HG03175 (cell line): ENCODE measurements at regions not wholly inside any gene's neighbourhood (a gene's known extent, or its start where the extent isn't known, plus 50 kb on each side); places are given as distances from the start of the nearest gene placed in this dataset.
"Not testable (repeated sequence)": the region's sequence is repeated elsewhere in the genome, so short reads cannot be mapped to it uniquely, and the experiment has no call there.

Experiments
- ATAC-seq: cut with Tn5 transposase; IDR thresholded peaks from one replicate; pipeline ENCODE4 v1.9.1; 2021; ENCODE audit warnings: mild to moderate bottlenecking, moderate library complexity; ENCODE audit not compliant: unreplicated experiment

GRCh38 chr5:53403291-53403690 is 77.1 kb upstream of the FST start:
- no peak for ATAC-seq

- no peak for ATAC-seq
Observed at GRCh38 chr5:53403758-53404157, 76.7 kb upstream of the FST start.

- ATAC-seq = no peak
Observed at GRCh38 chr5:53405396-53405795, 75.0 kb upstream of the FST start.

DNA sequence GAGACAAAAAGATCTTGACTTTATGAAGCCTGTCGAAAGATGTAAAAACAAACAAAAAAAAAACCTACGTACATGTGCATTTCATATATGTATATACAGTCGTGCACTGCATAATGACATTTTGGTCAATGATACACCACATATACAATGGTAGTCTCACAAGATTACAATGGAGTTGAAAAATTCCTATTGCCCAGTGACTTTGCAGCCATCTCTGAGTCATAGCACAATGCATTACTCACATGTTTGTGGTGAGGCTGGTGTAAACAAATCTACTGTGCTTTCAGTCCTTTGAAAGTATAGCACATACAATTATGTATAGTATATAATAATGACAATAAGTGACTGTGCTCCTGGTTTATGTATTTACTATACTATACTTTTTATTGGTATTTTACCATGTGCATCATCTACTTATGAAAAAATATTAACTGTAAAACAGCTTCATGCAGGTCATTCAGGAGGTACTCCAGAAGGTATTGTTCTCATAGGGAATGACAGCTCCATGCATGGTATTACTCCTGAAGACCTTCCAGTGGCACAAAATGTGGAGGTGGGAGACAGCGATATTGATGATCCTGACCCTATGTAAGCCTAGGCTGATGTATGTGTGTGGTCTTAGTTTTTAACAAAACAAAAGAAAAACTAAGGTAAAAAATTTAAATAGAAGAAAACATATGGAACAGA is 73.7 kb upstream of the FST start:
- no peak for ATAC-seq

DNA sequence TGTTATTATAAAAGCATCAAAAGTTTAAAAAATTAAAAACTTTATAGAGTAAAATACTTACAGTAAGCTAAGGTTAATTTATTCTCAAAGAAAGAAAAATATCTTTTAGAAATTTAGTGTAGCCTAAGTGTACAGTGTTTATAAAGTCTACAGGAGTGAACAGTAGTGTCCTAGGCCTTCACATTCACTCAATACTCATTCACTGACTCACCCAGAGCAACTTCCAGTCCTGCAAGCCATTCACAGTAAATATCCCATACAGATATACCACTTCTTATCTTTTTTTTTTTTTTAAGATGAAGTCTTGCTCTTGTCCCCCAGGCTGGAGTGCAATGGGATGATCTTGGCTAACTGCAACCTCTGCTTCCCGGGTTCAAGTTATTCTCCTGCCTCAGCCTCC is 73.1 kb upstream of the FST start:
- ATAC-seq = no peak

DNA sequence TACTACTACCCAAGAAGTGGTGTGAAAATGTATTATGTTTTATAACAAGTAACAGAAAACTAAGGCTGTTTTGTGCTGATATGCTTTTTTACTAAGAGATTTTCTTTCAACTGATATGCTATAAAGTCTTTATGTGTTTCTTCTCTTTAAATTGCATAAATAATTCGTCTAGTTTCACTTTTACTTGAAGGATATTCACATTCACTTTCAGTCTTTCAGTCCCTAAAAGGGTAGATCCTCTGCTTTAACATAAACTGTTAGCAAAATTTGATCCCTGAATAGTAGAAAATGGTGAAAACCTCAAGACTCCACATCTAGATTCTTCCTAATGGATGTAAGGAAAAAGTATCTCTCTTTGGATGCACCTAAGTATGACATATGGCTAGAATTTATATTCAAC is 69.0 kb upstream of the FST start:
- ATAC-seq = no peak

- ATAC-seq = not testable (repeated sequence)
Observed at GRCh38 chr5:53412499-53412898, 67.9 kb upstream of the FST start.

DNA sequence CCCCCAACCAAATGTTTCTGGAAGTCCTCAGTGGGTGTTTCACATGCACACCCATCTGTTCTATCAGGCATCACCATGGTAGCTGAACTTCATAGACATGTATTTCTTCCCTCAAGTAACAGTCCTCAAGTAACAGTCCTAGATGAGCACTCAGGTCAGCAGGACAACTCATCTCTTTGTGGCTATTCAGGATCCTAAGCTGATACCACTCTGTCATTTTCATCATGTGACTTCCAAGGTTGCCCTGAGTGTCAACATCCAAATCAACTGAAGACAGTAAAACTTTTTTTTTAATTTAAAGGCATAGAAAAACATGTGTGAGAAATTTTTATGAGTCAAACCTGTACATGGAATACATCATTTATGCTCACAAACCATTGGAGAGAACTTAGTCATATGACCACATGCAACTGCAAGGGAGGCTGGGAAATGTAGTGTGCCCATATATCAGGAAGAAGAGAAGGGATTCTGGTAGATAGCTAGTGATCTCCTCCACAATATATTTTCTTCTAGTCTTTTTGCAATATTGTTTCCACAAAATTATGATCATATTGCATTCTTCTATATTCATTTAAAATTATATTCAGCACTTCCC is 64.2 kb upstream of the FST start:
- no peak for ATAC-seq

DNA sequence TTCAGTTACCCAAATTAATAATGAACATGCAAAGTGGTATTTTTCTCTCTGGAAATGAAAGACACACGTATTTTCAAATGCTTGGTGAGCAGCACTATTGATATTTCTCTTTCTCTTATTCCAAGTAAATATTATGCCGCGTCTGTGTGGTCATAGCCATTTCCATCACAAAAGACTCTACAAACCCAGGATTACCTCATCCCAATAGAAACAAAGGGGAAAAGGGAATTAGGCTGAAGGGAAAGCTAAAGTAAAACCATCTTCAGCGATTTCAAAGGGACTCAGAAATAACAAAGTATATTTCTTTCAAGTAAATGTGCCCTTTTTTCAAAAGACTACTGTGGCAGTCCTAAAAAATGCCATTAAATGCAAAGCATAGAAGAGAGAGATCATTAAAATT is 62.0 kb upstream of the FST start:
- ATAC-seq = no peak

- no peak for ATAC-seq
Observed at GRCh38 chr5:53418826-53419658, 61.4 kb upstream of the FST start.

DNA sequence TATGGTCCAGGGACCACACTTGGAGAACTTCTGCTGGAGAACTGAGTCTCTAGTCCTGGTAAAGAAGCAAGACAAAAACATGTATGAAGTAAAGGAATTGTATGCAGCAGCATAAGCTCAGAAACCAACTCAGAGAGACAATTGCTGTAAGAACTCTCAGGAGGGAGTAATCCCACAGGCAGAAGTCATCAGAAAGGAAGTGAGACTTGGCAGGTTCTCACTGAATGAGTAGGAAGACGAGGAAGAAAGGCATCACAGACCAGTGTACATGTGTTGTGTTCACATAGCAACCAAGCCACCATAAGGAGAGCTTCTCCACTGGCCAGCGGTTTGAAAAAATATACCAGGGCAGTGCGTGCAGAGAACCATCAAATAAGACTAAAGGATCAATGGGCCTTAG is 57.9 kb upstream of the FST start:
- ATAC-seq = no peak

GRCh38 chr5:53423724-53424123 is 56.7 kb upstream of the FST start:
- ATAC-seq = no peak

GRCh38 chr5:53424686-53425615 is 55.5 kb upstream of the FST start:
- no peak for ATAC-seq

DNA sequence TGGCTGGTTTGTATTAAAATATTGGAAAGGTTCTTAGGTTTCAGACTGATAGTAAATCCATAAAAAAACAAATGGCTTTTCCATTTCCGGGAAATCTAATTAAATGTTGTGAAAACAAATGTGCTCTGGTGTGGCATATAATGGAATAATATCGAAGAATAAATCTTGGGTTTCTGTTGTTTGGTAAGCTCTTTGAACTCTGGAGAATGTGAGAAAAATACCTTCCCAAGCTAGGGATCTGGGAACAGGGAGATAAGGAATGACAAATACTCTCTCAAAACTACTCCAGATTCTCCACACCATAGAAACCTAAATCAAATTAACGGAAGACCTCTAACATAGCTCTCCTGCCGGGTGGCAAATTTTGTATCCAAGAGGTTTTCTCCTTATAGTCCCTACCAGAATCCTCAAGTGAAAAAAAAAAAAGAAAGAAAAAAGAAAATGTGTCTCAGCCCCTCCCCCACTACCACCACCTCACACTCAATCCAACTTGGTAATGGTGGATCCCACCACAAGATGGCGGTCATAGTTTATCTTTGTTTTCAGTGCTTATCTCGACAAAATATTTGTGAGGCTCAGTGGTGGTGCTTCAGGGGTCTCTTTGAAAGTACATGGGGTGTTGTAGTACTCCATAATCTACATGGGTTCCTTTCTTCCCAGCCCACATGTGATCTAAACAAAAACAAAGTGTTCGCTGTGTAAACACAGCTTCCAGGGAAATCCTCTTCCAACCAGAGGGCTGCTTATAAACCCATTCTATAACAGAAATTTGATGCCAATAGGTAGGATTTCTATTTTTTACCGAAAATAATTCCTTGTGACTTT is 54.5 kb upstream of the FST start:
- ATAC-seq = no peak

GRCh38 chr5:53426512-53426830 is 54.0 kb upstream of the FST start:
- no peak for ATAC-seq

DNA sequence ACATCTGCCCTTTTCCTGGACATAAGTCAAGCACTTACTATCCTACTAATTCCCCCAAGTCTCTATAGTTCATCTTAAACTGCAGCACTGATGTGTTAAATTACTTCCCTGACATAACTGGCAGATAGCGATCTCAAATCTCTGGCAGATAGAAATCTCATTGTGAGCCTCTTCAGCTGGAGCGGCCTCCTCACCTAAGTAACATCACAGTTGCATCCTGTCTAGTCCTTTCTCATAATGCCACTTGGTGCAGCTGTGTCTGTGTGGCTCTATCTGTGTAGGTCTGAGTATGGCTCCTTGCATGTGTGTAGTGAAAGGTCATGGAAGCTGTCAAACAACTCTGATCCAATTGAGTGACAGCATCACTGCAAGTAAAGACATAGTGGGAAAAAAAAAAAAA is 53.6 kb upstream of the FST start:
- no peak for ATAC-seq

GRCh38 chr5:53427965-53428364 is 52.5 kb upstream of the FST start:
- no peak for ATAC-seq

- no peak for ATAC-seq
Observed at GRCh38 chr5:53429706-53430105, 50.7 kb upstream of the FST start.

DNA sequence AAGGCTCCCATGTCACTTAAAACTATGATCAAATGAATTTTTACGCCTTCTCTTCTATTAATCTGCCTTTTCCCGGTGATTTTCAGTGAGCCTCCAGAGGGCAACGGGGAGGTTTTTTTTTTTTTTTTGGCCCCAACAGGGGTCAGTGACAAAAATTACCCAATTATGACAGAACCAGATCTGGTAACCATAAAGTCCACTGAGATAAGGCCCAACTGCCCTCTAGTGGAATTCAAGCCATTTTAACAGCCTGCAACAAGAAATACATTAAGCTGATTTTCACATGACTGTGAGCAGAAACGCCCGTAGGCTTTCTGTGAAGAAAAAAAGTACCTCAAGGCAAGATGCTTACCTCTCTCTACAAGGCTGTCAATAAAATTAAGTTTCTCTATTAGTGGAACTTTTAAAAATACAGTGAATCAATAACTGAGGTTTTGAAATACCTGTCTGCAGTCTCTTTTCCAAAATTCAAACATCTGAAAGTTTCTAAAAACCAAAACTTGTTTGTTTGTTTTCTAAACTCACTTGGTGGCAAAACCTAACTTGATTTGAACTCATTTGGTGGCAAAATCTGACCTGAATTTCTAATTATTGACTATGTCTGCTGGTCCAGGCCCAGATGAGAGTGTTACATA is 49.7 kb upstream of the FST start:
- ATAC-seq = no peak
